Esophagus squamous epithelium (tissue), 4 donors: ENCODE measurements at regions not wholly inside any gene's neighbourhood (a gene's known extent, or its start where the extent isn't known, plus 50 kb on each side); places are given as distances from the start of the nearest gene placed in this dataset.

ENCODE experiments used
- CTCF ChIP-seq, 6 experiments: fragments of 450-650 bp in 4 of 6; fragments of 200-600 bp in 2 of 6; sonication (generic) in 2 of 6; IDR thresholded peaks; one replicate each; pipeline ENCODE4 v1.5.1; 2016 to 2019; ENCODE audit warnings: antibody characterized with exemption in 6 of 6, mild to moderate bottlenecking in 4 of 6, moderate library complexity in 4 of 6
- POLR2A ChIP-seq, 4 donors: fragments of 450-650 bp; IDR thresholded peaks; one replicate each; pipeline ENCODE4 v1.6.1; 2017; ENCODE audit warnings: antibody characterized with exemption in 4 of 4, mild to moderate bottlenecking in 4 of 4, moderate library complexity in 3 of 4

- TF ChIP-seq CTCF (IDR thresholded peaks at IDR 0.05) (no peak), POLR2A (IDR thresholded peaks at IDR 0.05) (no peak)
Observed at GRCh38 chr7:12491526-12491925, 79.0 kb upstream of the SCIN start.
